Activated CD4-positive, alpha-beta T cell treated with anti-CD3 and anti-CD28 coated beads for 1 hour (primary cell): ENCODE measurements at regions not wholly inside any gene's neighbourhood (a gene's known extent, or its start where the extent isn't known, plus 50 kb on each side); places are given as distances from the start of the nearest gene placed in this dataset.
"Not testable (repeated sequence)": the region's sequence is repeated elsewhere in the genome, so short reads cannot be mapped to it uniquely, and the experiment has no call there.

Experiments
- DNase-seq: peaks from one replicate; pipeline ENCODE4 v3.0.0-alpha.2; 2020

DNA sequence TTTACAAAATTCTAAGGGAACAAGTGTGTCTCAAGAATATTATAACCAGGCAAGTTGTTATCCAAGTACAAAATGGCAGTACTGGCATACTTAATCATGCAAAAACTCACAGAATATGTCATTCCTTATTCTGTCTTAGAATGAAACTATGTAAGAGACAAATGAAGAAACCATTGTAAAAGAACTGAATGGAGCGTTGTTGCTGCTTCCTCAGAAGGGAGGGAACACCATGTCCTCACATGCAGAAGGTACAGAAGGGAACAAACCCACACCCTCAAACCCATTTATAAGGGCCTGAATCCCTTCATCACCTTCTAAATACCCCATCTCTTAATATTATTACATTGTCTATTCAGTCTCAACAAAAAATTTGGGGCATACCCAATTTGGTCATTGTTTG lies 960.0 kb downstream of the LTN1 start:
- not testable (repeated sequence) for DNase-seq

DNA sequence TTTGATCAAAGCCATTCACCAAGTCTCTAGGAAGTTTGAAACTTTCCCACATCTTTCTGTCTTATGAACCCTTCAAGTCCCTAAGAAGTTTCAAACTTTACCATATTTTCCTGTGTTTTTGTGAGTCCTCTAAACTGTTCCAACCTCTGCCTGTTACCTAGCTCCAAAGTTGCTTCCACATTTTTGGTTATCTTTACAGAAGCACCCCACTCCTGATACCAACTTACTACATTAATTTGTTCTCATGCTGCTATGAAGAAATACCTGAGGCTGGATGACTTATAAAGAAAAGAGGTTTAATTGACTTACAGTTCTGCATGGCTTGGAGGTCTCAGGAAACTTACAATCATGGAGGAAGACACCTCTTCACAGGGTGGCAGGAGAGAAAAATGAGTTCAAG lies 961.6 kb downstream of the LTN1 start:
- DNase-seq, result not testable (repeated sequence)

DNA sequence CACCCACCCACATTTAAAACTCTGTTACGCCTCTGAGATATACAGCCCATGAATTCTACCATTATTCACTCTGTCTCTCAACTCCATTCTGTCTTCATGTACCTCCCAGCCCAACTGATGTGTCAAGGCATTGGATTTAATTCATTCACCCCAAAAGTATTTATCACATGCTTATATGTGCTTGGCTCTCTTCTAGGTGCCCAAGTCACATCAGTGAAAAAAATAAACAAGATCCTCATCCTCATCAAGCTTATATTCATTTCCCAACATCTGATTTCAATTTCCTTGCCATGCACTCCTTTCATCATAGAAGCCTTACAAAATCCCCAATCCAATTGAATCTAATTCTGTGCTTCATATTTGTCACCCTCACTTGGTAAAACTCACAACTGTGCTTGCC lies 967.6 kb downstream of the LTN1 start:
- DNase-seq, result no peak

- no peak for DNase-seq
Observed at GRCh38 chr21:28018741-28019669, 973.7 kb downstream of the LTN1 start.

- DNase-seq, result no peak
Observed at GRCh38 chr21:28018213-28018612, 974.5 kb downstream of the LTN1 start.

- DNase-seq, result no peak
Observed at GRCh38 chr21:28016571-28016970, 976.1 kb downstream of the LTN1 start.

DNA sequence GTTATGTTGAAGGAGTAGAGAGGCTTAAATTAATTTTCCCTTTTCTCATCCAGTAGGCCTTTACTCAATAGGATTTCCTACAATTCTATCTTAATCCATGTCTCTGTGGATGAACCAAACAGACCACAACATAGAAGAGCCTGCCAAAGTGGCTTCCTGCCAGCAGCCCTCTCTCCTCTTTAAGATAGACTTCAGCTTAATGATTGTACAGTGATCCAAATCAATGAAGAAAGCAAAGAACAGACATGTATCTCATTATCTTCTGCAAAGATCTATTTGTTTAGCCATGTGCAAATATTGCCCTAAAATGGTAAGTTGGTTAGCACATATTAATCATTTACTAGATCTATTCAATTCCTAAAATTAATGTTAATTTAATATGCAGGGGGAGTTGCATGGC lies 979.6 kb downstream of the LTN1 start:
- not testable (repeated sequence) for DNase-seq

DNA sequence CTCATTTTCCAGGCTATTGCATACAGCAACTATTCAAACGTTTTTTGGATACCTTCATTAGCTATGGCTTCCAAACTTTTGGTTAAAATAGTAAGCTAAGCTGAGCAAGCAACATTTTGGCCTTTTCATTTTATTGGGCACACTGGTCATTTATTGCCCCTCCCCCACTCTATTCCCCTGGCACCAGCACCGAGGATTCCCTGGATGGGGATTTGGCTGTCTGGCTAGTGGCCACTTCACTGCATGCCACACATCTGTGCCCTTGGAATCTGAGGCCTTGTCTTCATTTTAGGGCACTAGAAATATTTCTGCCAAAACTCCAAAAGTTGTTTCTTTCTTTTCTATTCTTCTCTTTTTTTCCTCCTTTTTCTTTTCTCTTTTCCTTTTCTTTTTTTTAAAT lies 980.7 kb downstream of the LTN1 start:
- DNase-seq, result not testable (repeated sequence)

DNA sequence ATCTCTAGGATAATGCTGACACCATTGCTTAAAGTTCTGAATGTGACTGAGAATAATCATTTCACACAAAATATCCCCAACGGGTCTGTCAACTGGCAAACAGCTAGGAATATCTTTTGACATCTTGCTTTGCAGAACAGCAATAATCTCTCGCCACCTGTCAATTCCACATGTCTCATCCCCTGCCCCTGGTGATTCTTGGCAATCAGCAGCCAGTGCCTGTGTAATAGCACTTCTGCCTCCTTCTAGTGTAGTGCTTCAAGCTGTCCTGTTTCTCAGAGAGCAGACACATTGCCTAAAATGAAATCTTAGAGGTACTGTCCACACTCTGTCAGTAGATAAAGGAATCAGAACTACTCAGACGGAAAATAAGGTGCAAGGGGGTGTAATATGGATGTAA lies 984.4 kb downstream of the LTN1 start:
- not testable (repeated sequence) for DNase-seq

DNA sequence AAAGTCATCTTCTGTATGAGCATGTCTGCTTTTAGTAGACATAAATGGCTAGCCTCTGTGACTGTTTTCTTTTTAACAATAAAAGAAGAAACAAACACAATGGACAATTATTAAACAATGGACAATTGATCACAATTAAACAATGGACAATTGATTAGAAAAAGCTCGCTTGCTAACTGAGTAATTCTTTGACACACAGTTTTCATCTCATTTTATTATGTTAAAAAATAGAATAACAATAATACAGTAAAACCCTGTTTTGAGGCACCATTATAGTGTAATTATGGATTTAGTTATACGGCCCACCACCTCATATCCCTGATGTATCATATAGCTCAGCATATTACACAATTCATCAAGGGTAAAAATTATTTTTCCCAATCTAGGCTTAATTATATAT lies 989.0 kb downstream of the LTN1 start:
- DNase-seq, result not testable (repeated sequence)

DNA sequence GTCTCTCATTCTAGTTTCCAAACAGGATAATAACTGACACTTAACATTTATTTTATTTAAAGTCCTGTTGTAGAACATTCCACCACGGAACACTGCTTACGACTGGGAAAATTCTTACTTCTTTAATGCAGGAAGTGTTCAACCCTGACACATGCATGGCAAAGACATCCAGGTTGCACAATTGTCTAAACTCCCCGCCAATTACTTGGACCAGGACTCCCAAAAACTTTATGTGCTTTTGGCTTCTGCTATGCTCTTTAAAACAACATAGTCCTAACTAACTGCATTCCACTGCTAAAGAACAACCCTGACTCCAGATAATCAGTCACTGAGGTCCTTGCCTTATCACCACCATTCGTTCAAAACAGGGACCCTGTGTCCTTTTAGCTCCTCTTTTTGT lies 995.8 kb downstream of the LTN1 start:
- not testable (repeated sequence) for DNase-seq

GRCh38 chr21:27984663-27985325 lies 1007.9 kb downstream of the LTN1 start:
- not testable (repeated sequence) for DNase-seq

GRCh38 chr21:27979446-27979845 lies 1012.6 kb upstream of the ADAMTS5 start:
- DNase-seq, result not testable (repeated sequence)

DNA sequence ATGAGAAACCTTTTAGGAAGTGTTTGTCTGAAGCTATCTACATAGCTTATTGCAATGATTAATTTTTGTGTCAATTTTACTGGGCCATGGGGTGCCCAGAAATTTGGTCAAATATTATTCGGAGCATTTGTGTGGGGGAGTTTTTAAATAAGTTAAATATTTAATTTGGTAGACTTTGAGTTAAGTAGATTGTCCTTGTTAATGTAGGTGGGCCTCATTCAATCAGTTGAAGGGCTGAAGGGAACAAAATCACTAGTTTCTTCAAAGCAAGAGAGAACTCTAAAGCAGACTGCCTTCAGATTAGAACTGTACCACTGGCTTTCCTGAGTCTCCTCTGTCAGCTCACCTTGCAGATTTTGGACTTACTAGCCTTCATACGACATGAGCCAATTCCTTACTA lies 1008.6 kb upstream of the ADAMTS5 start:
- no peak for DNase-seq

GRCh38 chr21:27974152-27974551 lies 1007.3 kb upstream of the ADAMTS5 start:
- not testable (repeated sequence) for DNase-seq

GRCh38 chr21:27968240-27968639 lies 1001.4 kb upstream of the ADAMTS5 start:
- not testable (repeated sequence) for DNase-seq

DNA sequence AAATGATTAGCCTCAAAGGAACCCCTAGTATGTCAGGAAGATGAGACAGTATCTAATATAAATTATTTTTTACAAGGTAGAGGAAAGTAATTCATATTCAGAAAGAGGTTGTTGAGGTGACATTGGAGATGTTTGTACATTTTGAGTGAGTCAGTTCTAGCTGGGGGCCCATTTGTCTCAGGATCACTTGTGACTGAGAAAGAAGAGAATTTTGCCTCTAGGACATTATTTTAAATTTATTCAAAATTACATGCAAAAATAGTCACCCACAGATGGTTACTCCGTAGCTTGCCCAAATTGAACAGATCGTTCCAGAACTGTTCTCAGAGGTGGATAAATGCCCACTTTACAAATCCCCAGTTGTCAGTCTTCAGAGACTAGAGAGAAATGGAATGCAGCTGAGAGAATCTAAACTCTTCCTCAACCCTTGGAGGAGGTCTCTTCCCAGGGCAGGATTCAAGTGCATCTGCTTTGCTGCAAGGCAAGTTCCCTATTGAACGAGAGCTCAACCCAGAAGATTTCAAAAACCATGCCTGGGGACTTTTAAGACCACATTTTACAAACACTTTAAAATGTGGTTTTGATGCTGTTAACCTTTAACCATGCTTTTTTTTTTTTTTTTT lies 987.8 kb upstream of the ADAMTS5 start:
- DNase-seq, result no peak

GRCh38 chr21:27953340-27954045 lies 986.6 kb upstream of the ADAMTS5 start:
- DNase-seq, result no peak

- not testable (repeated sequence) for DNase-seq
Observed at GRCh38 chr21:27949093-27949492, 982.2 kb upstream of the ADAMTS5 start.

DNA sequence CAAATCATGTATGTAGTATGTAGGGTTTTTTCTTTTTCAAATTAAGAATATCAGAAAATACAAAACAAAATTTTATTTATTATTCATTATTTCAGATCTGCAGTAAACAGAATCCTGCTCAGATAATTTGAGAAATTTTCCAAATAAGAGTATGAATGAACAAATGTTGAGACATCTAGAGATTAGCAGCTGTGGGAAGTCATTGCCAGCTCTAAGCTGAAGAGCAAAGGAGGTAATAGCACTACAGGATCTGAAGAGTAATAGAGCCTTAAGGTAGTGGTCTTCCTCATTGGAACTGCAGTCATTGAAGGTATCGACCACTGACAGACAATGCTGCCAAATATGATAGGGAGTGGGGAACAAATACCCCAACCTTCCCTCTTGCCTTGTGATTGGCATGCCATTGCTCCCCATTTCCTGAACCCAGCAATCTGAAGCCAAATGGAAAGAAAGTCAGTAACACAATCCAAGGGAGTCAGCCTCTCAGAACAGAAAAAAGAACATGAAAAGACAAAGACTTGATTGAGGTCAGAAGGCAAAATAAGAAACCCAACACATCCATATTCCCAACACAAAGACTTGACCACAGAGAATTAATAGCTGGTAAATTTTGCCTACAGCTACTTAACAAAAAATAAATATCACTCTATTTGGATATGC lies 963.4 kb upstream of the ADAMTS5 start:
- DNase-seq, result not testable (repeated sequence)

DNA sequence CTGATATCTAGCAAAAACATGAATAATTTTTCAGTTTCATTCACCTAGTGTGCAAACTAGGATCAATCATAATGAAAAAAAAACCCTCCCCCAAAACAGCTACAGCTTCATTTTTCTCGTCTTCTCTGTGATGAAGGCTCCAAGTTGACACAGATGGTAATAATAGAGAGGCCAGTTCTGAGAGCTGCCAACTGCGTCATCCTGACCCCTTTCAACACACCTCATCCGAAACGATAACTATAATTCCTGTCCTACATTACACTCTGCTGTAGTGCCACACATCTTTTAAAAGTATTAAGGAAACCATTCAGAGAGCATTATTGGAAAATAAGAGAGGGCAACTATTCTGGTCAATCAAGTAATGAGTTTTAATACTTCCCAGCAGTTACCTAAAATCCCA lies 962.3 kb upstream of the ADAMTS5 start:
- DNase-seq, result not testable (repeated sequence)

DNA sequence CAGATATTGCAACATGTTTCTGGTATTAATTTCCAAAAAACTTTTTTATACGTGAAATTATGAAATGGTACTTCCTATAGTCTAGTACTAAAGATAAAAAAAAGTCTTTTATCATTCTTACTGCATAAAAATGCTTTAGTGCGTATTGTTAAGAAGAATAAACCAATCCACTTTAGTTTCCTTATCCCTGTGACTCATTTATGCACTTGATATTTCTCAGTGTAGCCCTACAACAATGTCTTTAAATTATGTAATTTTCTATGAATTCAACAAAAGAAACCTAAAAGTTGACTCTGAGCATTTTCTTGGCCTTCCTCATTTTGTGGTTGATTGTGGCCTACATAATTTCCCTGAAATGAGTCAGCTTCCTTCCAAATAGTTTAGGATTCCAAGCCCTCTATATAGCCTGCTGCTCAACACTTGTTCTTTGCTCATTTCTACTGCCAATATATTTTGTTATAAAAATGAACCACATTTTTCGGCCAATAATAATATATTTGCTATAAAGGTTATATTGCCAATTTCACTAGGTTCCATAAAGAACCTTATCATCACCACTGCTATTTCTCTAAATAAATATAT lies 961.7 kb upstream of the ADAMTS5 start:
- DNase-seq, result not testable (repeated sequence)
